Astrocyte (in vitro differentiated cells and primary cell): ENCODE measurements at regions not wholly inside any gene's neighbourhood (a gene's known extent, or its start where the extent isn't known, plus 50 kb on each side); places are given as distances from the start of the nearest gene placed in this dataset.

ENCODE experiments used
- DNase-seq: peaks from one replicate; pipeline ENCODE4 v3.0.0-alpha.2; 2010; ENCODE audit warnings: low read depth
- FAIRE-seq: peaks from 2 replicates; lab custom pipeline; 2011; peaks lifted over from hg19 to GRCh38; lab: Jason Lieb, UNC
- H2AFZ ChIP-seq: 2 replicates; pipeline ENCODE4 v1.6.0; 2012; ENCODE audit warnings: low read depth, low read length, inconsistent platforms
- H3K27ac ChIP-seq: 2 replicates; pipeline ENCODE4 v1.5.1; 2011; ENCODE audit warnings: low read depth, low read length, inconsistent platforms
- H3K27me3 ChIP-seq: 2 replicates; pipeline ENCODE4 v1.6.0; 2011; ENCODE audit warnings: low read length, inconsistent platforms; ENCODE audit not compliant: insufficient read depth
- H3K36me3 ChIP-seq: 2 replicates; pipeline ENCODE4 v1.5.1; 2011; ENCODE audit warnings: low read length, inconsistent platforms; ENCODE audit not compliant: insufficient read depth
- H3K4me1 ChIP-seq: 2 replicates; pipeline ENCODE4 v1.5.1; 2011; ENCODE audit warnings: low read length, inconsistent platforms; ENCODE audit not compliant: insufficient read depth
- H3K4me2 ChIP-seq: 2 replicates; pipeline ENCODE4 v1.6.0; 2012; ENCODE audit warnings: low read length, inconsistent platforms
- H3K4me3 ChIP-seq: 2 replicates; pipeline ENCODE4 v1.5.1; 2011; ENCODE audit warnings: low read depth, mild to moderate bottlenecking, low read length, inconsistent platforms; ENCODE audit not compliant: insufficient read depth
- H3K79me2 ChIP-seq: 2 replicates; pipeline ENCODE4 v1.6.0; 2012; ENCODE audit warnings: mild to moderate bottlenecking, low read length, inconsistent platforms; ENCODE audit not compliant: insufficient read depth
- H3K9ac ChIP-seq: 2 replicates; pipeline ENCODE4 v1.6.0; 2012; ENCODE audit warnings: mild to moderate bottlenecking, low read length, inconsistent platforms
- H3K9me3 ChIP-seq: 2 replicates; pipeline ENCODE4 v1.5.1; 2012; ENCODE audit warnings: low read depth, mild to moderate bottlenecking, low read length, inconsistent platforms; ENCODE audit not compliant: insufficient read depth
- H4K20me1 ChIP-seq: 2 replicates; pipeline ENCODE4 v1.6.0; 2012; ENCODE audit warnings: low read length, inconsistent platforms; ENCODE audit not compliant: insufficient read depth
- H3K27ac Mint-ChIP-seq: one replicate; pipeline ENCODE4 v1.8.0; 2021; ENCODE audit warnings: mild to moderate bottlenecking, mixed read lengths; ENCODE audit not compliant: unreplicated experiment
- H3K27me3 Mint-ChIP-seq: one replicate; pipeline ENCODE4 v1.8.0; 2021; ENCODE audit warnings: low read depth, mixed read lengths; ENCODE audit not compliant: unreplicated experiment
- H3K36me3 Mint-ChIP-seq: one replicate; pipeline ENCODE4 v1.8.0; 2021; ENCODE audit warnings: low read depth, mixed read lengths; ENCODE audit not compliant: unreplicated experiment
- H3K4me1 Mint-ChIP-seq: one replicate; pipeline ENCODE4 v1.8.0; 2021; ENCODE audit warnings: low read depth, mixed read lengths; ENCODE audit not compliant: unreplicated experiment
- H3K4me3 Mint-ChIP-seq: one replicate; pipeline ENCODE4 v1.8.0; 2021; ENCODE audit warnings: mild to moderate bottlenecking, moderate library complexity, mixed read lengths; ENCODE audit not compliant: unreplicated experiment
- H3K9me3 Mint-ChIP-seq: one replicate; pipeline ENCODE4 v1.8.0; 2021; ENCODE audit warnings: mild to moderate bottlenecking, mixed read lengths; ENCODE audit not compliant: unreplicated experiment
- CTCF ChIP-seq: IDR thresholded peaks from 2 replicates; pipeline ENCODE4 v1.5.1; 2011; ENCODE audit warnings: low read depth, mild to moderate bottlenecking, inconsistent platforms, low read length, moderate library complexity; ENCODE audit not compliant: insufficient read depth
- EZH2 ChIP-seq: IDR thresholded peaks from 2 replicates; pipeline ENCODE4 v1.6.1; 2012; ENCODE audit warnings: mild to moderate bottlenecking, low read length, inconsistent platforms; ENCODE audit not compliant: insufficient read depth

- no peak overlapping the region for H3K27ac ChIP-seq
- H4K20me1 ChIP-seq = no peaks in the 10 kb centered on the region
- H3K4me1 ChIP-seq = no peaks in the 10 kb centered on the region
- Mint-ChIP-seq H3K36me3 (peaks cover 1% of the 10 kb centered on the region), H3K9me3 (no peaks in the 10 kb centered on the region), H3K27ac (no peak overlapping the region), H3K4me1 (peaks cover 13% of the 10 kb centered on the region), H3K4me3 (no peak overlapping the region), H3K27me3 (peaks cover 10% of the 10 kb centered on the region)
- no peaks in the 10 kb centered on the region for H3K36me3 ChIP-seq
- H3K27me3 ChIP-seq = no peaks in the 10 kb centered on the region
- DNase-seq (no peak), FAIRE-seq (no peak)
- no peaks in the 10 kb centered on the region for H3K9me3 ChIP-seq
- H3K4me3 ChIP-seq = no peak overlapping the region
- no peak overlapping the region for H2AFZ ChIP-seq
- TF ChIP-seq EZH2 = no peak
- TF ChIP-seq CTCF = no peak
- H3K9ac ChIP-seq = no peak overlapping the region
- H3K79me2 ChIP-seq = no peaks in the 10 kb centered on the region
- no peak overlapping the region for H3K4me2 ChIP-seq
Measured at GRCh38 chr4:41456559-41457101, 81.3 kb upstream of the LIMCH1 start.

GRCh38 chr4:41458689-41459088 lies 79.3 kb upstream of the LIMCH1 start:
- Mint-ChIP-seq H3K27me3 (peaks cover 14% of the 10 kb centered on the region), H3K4me1 (peaks cover 13% of the 10 kb centered on the region), H3K36me3 (peaks cover under 1% of the 10 kb centered on the region), H3K9me3 (no peaks in the 10 kb centered on the region), H3K4me3 (no peak overlapping the region), H3K27ac (no peak overlapping the region)
- TF ChIP-seq EZH2 = no peak
- TF ChIP-seq CTCF = no peak
- Histone ChIP-seq H4K20me1 (no peaks in the 10 kb centered on the region), H2AFZ (no peak overlapping the region), H3K4me3 (no peak overlapping the region), H3K9ac (no peak overlapping the region), H3K4me2 (no peak overlapping the region), H3K4me1 (no peaks in the 10 kb centered on the region), H3K27me3 (no peaks in the 10 kb centered on the region), H3K27ac (no peak overlapping the region), H3K9me3 (no peaks in the 10 kb centered on the region), H3K36me3 (no peaks in the 10 kb centered on the region), H3K79me2 (no peaks in the 10 kb centered on the region)
- no peak for DNase-seq
- no peak for FAIRE-seq

- Mint-ChIP-seq H3K27ac (no peak overlapping the region), H3K27me3 (peaks cover 14% of the 10 kb centered on the region), H3K36me3 (no peaks in the 10 kb centered on the region), H3K4me1 (no peaks in the 10 kb centered on the region), H3K4me3 (no peak overlapping the region), H3K9me3 (no peaks in the 10 kb centered on the region)
- DNase-seq (no peak), FAIRE-seq (no peak)
- Histone ChIP-seq H3K4me1 (no peaks in the 10 kb centered on the region), H3K27me3 (peaks cover 2% of the 10 kb centered on the region), H3K9me3 (no peaks in the 10 kb centered on the region), H2AFZ (no peak overlapping the region), H3K36me3 (no peaks in the 10 kb centered on the region), H3K79me2 (no peaks in the 10 kb centered on the region), H3K4me3 (no peak overlapping the region), H3K9ac (no peak overlapping the region), H3K27ac (no peak overlapping the region), H3K4me2 (no peak overlapping the region), H4K20me1 (no peaks in the 10 kb centered on the region)
- no peak for TF ChIP-seq EZH2
- no peak for TF ChIP-seq CTCF
Measured at GRCh38 chr4:41460641-41461040, 77.3 kb upstream of the LIMCH1 start.
